HEK293 (cell line): ENCODE measurements at regions not wholly inside any gene's neighbourhood (a gene's known extent, or its start where the extent isn't known, plus 50 kb on each side); places are given as distances from the start of the nearest gene placed in this dataset.

Experiments used
- OVOL3 ChIP-seq: fragments of 450-650 bp; formaldehyde crosslinking; IDR thresholded peaks from 2 replicates; pipeline ENCODE4 v1.5.1; 2016; ENCODE audit warnings: missing biosample characterization, missing genetic modification characterization
- ZNF202 ChIP-seq: fragments of 450-650 bp; formaldehyde crosslinking; IDR thresholded peaks from 2 replicates; pipeline ENCODE4 v1.5.1; 2016; ENCODE audit warnings: missing biosample characterization, missing genetic modification characterization, borderline replicate concordance
- ZNF221 ChIP-seq: fragments of 450-650 bp; formaldehyde crosslinking; IDR thresholded peaks from 2 replicates; pipeline ENCODE4 v1.5.1; 2017; ENCODE audit warnings: missing biosample characterization, missing genetic modification characterization, borderline replicate concordance
- ZNF274 ChIP-seq, 2 experiments: fragments of 200-500 bp in 1 of 2; fragments of 450-650 bp in 1 of 2; sonication (Bioruptor generic) in 1 of 2; formaldehyde crosslinking in 1 of 2; IDR thresholded peaks; 2 replicates each; pipeline versions ENCODE4 v1.5.1 to v1.6.1; 2014 to 2016; ENCODE audit warnings: borderline replicate concordance in 1 of 2, inconsistent platforms in 1 of 2, low read length in 1 of 2, missing biosample characterization in 1 of 2, missing genetic modification characterization in 1 of 2
- ZNF514 ChIP-seq: fragments of 450-650 bp; formaldehyde crosslinking; IDR thresholded peaks from 2 replicates; pipeline ENCODE4 v1.5.1; 2016; ENCODE audit warnings: missing biosample characterization, missing genetic modification characterization
- ZNF670 ChIP-seq: fragments of 450-650 bp; formaldehyde crosslinking; IDR thresholded peaks from 2 replicates; pipeline ENCODE4 v1.5.1; 2016; ENCODE audit warnings: missing biosample characterization, missing genetic modification characterization, low read depth
- TF ChIP-seq, protein P1 (sequence below): fragments of 450-650 bp; formaldehyde crosslinking; IDR thresholded peaks from 2 replicates; pipeline ENCODE4 v1.5.1; 2016; ENCODE audit warnings: missing biosample characterization, missing genetic modification characterization
- TF ChIP-seq, protein P2 (sequence below): fragments of 450-650 bp; formaldehyde crosslinking; IDR thresholded peaks from 2 replicates; pipeline ENCODE4 v1.5.1; 2017; ENCODE audit warnings: missing biosample characterization, missing genetic modification characterization
- TF ChIP-seq, protein P3 (sequence below): fragments of 450-650 bp; formaldehyde crosslinking; IDR thresholded peaks from 2 replicates; pipeline ENCODE4 v1.5.1; 2017; ENCODE audit warnings: missing biosample characterization, missing genetic modification characterization

DNA sequence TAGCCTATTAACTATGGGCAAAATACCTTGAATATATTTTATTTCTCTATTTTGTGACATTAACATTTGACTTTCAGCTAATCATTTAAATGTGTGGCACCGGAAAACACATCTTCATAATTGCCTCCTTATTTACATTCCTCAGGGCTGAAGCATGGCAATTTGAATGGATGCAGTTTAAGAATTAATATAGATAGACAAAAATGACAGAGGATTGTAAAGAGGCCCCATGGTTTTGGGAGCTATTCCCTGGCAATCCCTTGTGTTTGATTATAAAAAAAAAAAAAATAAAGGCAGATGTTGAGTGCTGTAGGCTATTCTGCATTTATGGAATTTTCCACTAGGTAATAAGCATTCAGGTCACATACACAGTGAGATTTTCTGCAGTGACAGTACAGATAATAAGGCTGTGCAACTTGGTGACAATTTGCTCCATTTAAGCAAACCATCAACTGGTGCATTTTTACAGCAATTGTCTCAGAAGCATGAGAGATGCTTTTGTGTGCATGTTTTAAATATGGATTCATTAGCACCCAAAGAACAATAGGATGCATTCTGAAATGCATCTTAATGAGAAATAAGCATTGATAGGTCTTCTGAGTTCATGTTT is 123.2 kb upstream of the SLC38A4 start:
- TF ChIP-seq, protein P1, sequence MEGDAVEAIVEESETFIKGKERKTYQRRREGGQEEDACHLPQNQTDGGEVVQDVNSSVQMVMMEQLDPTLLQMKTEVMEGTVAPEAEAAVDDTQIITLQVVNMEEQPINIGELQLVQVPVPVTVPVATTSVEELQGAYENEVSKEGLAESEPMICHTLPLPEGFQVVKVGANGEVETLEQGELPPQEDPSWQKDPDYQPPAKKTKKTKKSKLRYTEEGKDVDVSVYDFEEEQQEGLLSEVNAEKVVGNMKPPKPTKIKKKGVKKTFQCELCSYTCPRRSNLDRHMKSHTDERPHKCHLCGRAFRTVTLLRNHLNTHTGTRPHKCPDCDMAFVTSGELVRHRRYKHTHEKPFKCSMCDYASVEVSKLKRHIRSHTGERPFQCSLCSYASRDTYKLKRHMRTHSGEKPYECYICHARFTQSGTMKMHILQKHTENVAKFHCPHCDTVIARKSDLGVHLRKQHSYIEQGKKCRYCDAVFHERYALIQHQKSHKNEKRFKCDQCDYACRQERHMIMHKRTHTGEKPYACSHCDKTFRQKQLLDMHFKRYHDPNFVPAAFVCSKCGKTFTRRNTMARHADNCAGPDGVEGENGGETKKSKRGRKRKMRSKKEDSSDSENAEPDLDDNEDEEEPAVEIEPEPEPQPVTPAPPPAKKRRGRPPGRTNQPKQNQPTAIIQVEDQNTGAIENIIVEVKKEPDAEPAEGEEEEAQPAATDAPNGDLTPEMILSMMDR = no peak
- TF ChIP-seq, protein P2, sequence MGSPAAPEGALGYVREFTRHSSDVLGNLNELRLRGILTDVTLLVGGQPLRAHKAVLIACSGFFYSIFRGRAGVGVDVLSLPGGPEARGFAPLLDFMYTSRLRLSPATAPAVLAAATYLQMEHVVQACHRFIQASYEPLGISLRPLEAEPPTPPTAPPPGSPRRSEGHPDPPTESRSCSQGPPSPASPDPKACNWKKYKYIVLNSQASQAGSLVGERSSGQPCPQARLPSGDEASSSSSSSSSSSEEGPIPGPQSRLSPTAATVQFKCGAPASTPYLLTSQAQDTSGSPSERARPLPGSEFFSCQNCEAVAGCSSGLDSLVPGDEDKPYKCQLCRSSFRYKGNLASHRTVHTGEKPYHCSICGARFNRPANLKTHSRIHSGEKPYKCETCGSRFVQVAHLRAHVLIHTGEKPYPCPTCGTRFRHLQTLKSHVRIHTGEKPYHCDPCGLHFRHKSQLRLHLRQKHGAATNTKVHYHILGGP (tag by site-specific recombination) = no peak
- TF ChIP-seq ZNF221 = no peak
- TF ChIP-seq, protein P3, sequence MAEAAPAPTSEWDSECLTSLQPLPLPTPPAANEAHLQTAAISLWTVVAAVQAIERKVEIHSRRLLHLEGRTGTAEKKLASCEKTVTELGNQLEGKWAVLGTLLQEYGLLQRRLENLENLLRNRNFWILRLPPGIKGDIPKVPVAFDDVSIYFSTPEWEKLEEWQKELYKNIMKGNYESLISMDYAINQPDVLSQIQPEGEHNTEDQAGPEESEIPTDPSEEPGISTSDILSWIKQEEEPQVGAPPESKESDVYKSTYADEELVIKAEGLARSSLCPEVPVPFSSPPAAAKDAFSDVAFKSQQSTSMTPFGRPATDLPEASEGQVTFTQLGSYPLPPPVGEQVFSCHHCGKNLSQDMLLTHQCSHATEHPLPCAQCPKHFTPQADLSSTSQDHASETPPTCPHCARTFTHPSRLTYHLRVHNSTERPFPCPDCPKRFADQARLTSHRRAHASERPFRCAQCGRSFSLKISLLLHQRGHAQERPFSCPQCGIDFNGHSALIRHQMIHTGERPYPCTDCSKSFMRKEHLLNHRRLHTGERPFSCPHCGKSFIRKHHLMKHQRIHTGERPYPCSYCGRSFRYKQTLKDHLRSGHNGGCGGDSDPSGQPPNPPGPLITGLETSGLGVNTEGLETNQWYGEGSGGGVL (tag by site-specific recombination) = no peak
- TF ChIP-seq ZNF274 (IDR thresholded peaks at IDR 0.05; ENCODE audit: low read length) = no peak
- TF ChIP-seq ZNF274 (tag by site-specific recombination; IDR thresholded peaks at IDR 0.05; ENCODE audit: borderline replicate concordance) = no peak
- TF ChIP-seq ZNF670 = no peak
- TF ChIP-seq OVOL3 (tag by site-specific recombination) = no peak
- TF ChIP-seq ZNF202 (tag by site-specific recombination) = no peak
- TF ChIP-seq ZNF514 = no peak
